Kidney epithelial cell (primary cell): ENCODE measurements at regions not wholly inside any gene's neighbourhood (a gene's known extent, or its start where the extent isn't known, plus 50 kb on each side); places are given as distances from the start of the nearest gene placed in this dataset.
A peak's percentile ranks its signal among the peaks of the same experiment; 100 is the strongest.

Source experiments
- DNase-seq: peaks from one replicate; pipeline ENCODE4 v3.0.0-alpha.2; 2010; ENCODE audit warnings: low read depth
- H3K27me3 ChIP-seq: 2 replicates; pipeline ENCODE4 v1.6.0; 2011; ENCODE audit warnings: low read length; ENCODE audit not compliant: control insufficient read depth, insufficient read depth
- H3K36me3 ChIP-seq: 2 replicates; pipeline ENCODE4 v1.5.1; 2011; ENCODE audit warnings: low read length; ENCODE audit not compliant: control insufficient read depth, insufficient read depth
- H3K4me3 ChIP-seq: 2 replicates; pipeline ENCODE4 v1.5.1; 2011; ENCODE audit warnings: low read depth, mild to moderate bottlenecking, control low read depth, low read length
- TF ChIP-seq, protein P1 (sequence below): IDR thresholded peaks from 2 replicates; pipeline ENCODE4 v1.5.1; 2011; ENCODE audit warnings: mild to moderate bottlenecking, moderate library complexity, low read length, control low read depth, inconsistent platforms; ENCODE audit not compliant: insufficient read depth, poor library complexity, severe bottlenecking

GRCh38 chr2:138959031-138959430 lies 178.8 kb upstream of the NXPH2 start:
- Histone ChIP-seq H3K27me3 (no peaks in the 10 kb centered on the region), H3K36me3 (no peaks in the 10 kb centered on the region), H3K4me3 (no peak overlapping the region)
- TF ChIP-seq, protein P1, sequence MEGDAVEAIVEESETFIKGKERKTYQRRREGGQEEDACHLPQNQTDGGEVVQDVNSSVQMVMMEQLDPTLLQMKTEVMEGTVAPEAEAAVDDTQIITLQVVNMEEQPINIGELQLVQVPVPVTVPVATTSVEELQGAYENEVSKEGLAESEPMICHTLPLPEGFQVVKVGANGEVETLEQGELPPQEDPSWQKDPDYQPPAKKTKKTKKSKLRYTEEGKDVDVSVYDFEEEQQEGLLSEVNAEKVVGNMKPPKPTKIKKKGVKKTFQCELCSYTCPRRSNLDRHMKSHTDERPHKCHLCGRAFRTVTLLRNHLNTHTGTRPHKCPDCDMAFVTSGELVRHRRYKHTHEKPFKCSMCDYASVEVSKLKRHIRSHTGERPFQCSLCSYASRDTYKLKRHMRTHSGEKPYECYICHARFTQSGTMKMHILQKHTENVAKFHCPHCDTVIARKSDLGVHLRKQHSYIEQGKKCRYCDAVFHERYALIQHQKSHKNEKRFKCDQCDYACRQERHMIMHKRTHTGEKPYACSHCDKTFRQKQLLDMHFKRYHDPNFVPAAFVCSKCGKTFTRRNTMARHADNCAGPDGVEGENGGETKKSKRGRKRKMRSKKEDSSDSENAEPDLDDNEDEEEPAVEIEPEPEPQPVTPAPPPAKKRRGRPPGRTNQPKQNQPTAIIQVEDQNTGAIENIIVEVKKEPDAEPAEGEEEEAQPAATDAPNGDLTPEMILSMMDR = no peak
- no peak for DNase-seq

- H3K4me3 ChIP-seq = no peak overlapping the region
- H3K27me3 ChIP-seq = no peaks in the 10 kb centered on the region
- no peak for DNase-seq
- TF ChIP-seq, protein P1 = no peak
- H3K36me3 ChIP-seq = no peaks in the 10 kb centered on the region
Measured at GRCh38 chr2:138956116-138956515, 175.9 kb upstream of the NXPH2 start.

DNA sequence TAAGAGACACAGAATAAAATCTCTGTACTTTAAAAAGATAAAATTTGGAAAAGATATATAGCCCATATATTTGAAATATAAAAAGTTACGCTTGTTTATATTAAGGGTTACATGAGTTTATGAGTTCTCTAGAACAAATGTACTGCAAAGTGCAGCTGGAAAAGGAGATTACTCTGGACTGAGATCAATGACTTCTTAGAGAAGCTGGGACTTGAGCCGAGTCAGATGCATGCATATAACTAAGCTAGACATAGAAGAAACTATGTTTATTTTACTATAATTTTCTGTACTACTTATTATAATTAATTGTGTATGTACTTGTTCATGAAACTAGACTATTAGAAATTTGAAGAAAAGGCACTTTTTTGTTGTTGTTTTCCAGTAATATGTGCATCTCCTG lies 170.3 kb upstream of the NXPH2 start:
- no peak overlapping the region for H3K4me3 ChIP-seq
- TF ChIP-seq, protein P1 = no peak
- DNase-seq = no peak
- no peaks in the 10 kb centered on the region for H3K36me3 ChIP-seq
- no peaks in the 10 kb centered on the region for H3K27me3 ChIP-seq

- Histone ChIP-seq H3K4me3 (no peak overlapping the region), H3K36me3 (no peaks in the 10 kb centered on the region), H3K27me3 (no peaks in the 10 kb centered on the region)
- TF ChIP-seq, protein P1 = no peak
- no peak for DNase-seq
Measured at GRCh38 chr2:138949517-138949916, 169.3 kb upstream of the NXPH2 start.

- H3K27me3 ChIP-seq = no peaks in the 10 kb centered on the region
- H3K36me3 ChIP-seq = no peaks in the 10 kb centered on the region
- TF ChIP-seq, protein P1 = no peak
- no peak overlapping the region for H3K4me3 ChIP-seq
- peak; percentile 98 for DNase-seq
Measured at GRCh38 chr2:138948070-138948539, 167.9 kb upstream of the NXPH2 start.

GRCh38 chr2:138943470-138943869 lies 163.3 kb upstream of the NXPH2 start:
- TF ChIP-seq, protein P1 = no peak
- no peaks in the 10 kb centered on the region for H3K27me3 ChIP-seq
- DNase-seq = no peak
- no peaks in the 10 kb centered on the region for H3K36me3 ChIP-seq
- no peak overlapping the region for H3K4me3 ChIP-seq
